ENCODE measurements at regions not wholly inside any gene's neighbourhood (a gene's known extent, or its start where the extent isn't known, plus 50 kb on each side); places are given as distances from the start of the nearest gene placed in this dataset.

DNA sequence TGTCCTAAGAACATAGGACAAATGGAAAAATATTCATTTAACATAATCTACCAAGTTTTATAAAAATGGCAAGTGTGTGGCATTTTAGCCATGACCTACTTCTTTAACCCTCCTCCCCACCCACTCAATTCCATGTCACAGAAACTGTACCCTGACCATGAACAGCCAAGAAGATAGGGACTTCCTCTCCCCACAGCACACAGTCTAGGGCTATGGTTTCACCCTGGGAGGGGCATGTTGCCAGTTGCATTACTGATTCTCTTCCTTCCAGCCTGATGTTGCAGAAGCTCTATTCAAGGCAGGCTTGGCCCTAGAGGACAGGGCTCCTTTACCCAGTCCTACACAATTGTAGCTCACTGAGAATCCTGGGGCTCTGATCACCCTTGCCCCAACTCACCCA is 153.6 kb upstream of the KLF7 start:
- no peaks in the 10 kb centered on the region for H3K4me1 ChIP-seq
- no peaks in the 10 kb centered on the region for H3K9me3 ChIP-seq
- no peak overlapping the region for H3K27ac ChIP-seq
- H3K27me3 ChIP-seq = no peaks in the 10 kb centered on the region
- no peak overlapping the region for H3K4me3 ChIP-seq
- TF ChIP-seq POLR2AphosphoS5 (IDR thresholded peaks at IDR 0.05) = no peak
- no peak for TF ChIP-seq POLR2A (IDR thresholded peaks at IDR 0.05)
- TF ChIP-seq, protein P1, sequence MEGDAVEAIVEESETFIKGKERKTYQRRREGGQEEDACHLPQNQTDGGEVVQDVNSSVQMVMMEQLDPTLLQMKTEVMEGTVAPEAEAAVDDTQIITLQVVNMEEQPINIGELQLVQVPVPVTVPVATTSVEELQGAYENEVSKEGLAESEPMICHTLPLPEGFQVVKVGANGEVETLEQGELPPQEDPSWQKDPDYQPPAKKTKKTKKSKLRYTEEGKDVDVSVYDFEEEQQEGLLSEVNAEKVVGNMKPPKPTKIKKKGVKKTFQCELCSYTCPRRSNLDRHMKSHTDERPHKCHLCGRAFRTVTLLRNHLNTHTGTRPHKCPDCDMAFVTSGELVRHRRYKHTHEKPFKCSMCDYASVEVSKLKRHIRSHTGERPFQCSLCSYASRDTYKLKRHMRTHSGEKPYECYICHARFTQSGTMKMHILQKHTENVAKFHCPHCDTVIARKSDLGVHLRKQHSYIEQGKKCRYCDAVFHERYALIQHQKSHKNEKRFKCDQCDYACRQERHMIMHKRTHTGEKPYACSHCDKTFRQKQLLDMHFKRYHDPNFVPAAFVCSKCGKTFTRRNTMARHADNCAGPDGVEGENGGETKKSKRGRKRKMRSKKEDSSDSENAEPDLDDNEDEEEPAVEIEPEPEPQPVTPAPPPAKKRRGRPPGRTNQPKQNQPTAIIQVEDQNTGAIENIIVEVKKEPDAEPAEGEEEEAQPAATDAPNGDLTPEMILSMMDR (IDR thresholded peaks at IDR 0.05) = no peak
- intact Hi-C loops (cut with DNase I; ENCODE audit: low total_unique reads) = no loop called here
- no peak for DNase-seq (ENCODE audit: low spot score in 2 of 2)
- no peaks in the 10 kb centered on the region for H3K36me3 ChIP-seq

DNA sequence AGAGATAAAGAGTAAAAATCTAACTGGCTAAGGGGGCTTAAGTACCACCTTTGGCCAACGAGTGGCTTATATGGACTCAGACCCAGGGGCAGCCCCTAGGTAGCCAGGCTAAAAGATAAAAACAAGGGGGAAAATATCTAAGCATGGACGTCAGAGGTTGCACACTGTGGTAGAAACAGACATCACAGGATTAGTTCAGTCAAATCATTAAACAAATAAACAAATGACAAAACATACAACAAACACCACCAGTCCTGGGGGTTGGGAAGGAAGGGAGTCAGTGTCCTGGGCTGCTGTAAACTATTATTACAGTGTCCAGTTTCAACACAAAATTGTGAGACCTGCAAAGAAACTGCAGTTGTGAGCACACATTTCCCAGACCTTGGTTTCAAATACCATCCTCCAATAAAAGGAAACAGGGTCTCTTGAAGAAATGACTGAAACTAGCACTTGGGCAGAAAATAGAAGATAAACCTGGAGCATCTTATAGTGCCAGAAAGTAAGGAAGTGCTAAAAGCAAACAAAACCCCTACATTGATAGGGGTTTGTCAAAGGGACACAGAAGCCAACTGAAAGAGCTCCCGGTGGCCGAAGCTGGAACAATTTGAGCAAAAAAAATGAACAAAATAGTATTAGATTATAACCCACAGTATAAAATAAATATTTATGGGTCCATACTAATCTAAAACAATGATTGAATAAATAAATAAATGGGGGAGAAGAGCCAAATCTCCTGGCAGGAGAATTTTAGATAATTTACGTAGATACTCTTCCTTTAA is 154.8 kb upstream of the KLF7 start:
- H3K36me3 ChIP-seq = no peaks in the 10 kb centered on the region
- H3K27ac ChIP-seq = no peak overlapping the region
- TF ChIP-seq POLR2A (IDR thresholded peaks at IDR 0.05) = no peak
- no peaks in the 10 kb centered on the region for H3K4me1 ChIP-seq
- no peaks in the 10 kb centered on the region for H3K27me3 ChIP-seq
- intact Hi-C loops (cut with DNase I; ENCODE audit: low total_unique reads) = no loop called here
- H3K4me3 ChIP-seq = no peak overlapping the region
- H3K9me3 ChIP-seq = no peaks in the 10 kb centered on the region
- DNase-seq (ENCODE audit: low spot score in 2 of 2) = no peak

DNA sequence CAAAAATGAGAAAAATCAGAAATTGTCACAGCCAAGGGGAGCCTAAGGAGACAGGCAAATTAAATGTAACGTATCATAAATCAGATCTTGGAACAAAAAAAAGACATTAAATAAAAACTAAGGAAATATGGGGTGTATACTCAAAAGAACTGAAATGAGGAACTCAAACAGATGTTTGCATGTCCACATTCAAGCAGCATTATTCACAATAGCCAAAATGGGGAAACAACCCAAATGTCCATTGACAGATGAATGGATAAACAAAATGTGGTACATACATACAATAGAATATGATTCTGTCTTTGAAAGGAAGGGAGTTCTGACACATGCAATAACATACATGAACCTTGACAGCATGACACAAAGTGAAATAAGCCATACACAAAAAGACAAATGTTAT is 155.8 kb upstream of the KLF7 start:
- intact Hi-C loops (cut with DNase I; ENCODE audit: low total_unique reads) = no loop called here

DNA sequence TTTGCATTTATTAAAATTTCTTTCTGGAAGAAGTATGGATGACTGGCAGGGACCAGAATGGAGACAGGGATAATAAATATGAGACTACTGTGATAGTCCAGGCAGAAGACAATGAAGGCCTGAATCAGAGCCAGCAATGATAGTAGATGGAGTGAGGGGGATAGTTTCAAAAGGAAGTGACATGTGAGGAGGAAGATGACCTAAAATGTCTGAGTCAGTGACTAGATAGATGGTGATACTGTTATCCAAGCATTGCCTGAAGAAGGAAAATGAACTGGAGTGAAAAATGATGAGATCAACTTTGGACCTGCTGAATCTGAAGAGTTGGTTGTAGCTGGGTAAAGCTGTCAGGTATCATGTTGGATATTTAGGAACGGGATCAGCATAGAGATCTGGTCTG is 158.3 kb upstream of the KLF7 start:
- no peaks in the 10 kb centered on the region for H3K27me3 ChIP-seq
- no peak for TF ChIP-seq POLR2AphosphoS5 (IDR thresholded peaks at IDR 0.05)
- TF ChIP-seq POLR2A (IDR thresholded peaks at IDR 0.05) = no peak
- TF ChIP-seq, protein P1 (IDR thresholded peaks at IDR 0.05) = no peak
- H3K36me3 ChIP-seq = no peaks in the 10 kb centered on the region
- intact Hi-C loops (cut with DNase I; ENCODE audit: low total_unique reads) = no loop called here
- DNase-seq (ENCODE audit: low spot score in 2 of 2) = no peak
- no peak overlapping the region for H3K27ac ChIP-seq
- no peaks in the 10 kb centered on the region for H3K4me1 ChIP-seq
- H3K9me3 ChIP-seq = no peaks in the 10 kb centered on the region
- H3K4me3 ChIP-seq = no peak overlapping the region

More for the DNA sequence above, 155.8 kb upstream of the KLF7 start:
- H3K4me1 ChIP-seq = no peaks in the 10 kb centered on the region
- H3K9me3 ChIP-seq = no peaks in the 10 kb centered on the region
- H3K27ac ChIP-seq = no peak overlapping the region
- TF ChIP-seq, protein P1 (IDR thresholded peaks at IDR 0.05) = no peak
- no peak for TF ChIP-seq POLR2AphosphoS5 (IDR thresholded peaks at IDR 0.05)
- TF ChIP-seq POLR2A (IDR thresholded peaks at IDR 0.05) = no peak
- H3K4me3 ChIP-seq = no peak overlapping the region
- no peak for DNase-seq (ENCODE audit: low spot score in 2 of 2)
- no peaks in the 10 kb centered on the region for H3K27me3 ChIP-seq
- no peaks in the 10 kb centered on the region for H3K36me3 ChIP-seq

DNA sequence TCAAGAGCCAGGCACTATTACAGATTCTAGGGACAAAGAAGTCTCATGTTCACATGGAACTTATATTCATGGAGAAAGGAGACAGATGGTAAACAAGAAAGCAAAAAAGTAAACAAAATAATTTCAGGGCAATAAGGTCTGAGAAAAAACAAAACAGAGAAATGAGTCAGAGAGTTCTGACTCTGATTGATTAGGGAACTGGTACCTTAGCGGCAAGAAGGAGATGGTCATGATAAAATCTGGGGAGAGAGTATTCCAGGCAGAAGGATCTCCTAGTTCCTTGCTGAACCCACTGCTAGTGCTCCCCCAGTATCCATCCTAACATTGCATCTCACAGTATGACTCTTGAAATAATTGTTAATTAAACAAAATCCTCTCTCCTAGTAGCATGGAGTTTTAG is 161.8 kb upstream of the KLF7 start:
- Histone ChIP-seq H3K4me1 (no peaks in the 10 kb centered on the region), H3K27ac (no peak overlapping the region), H3K4me3 (no peak overlapping the region), H3K27me3 (no peaks in the 10 kb centered on the region), H3K36me3 (no peaks in the 10 kb centered on the region), H3K9me3 (no peaks in the 10 kb centered on the region)
- no peak for DNase-seq (ENCODE audit: low spot score in 2 of 2)
- intact Hi-C loops (cut with DNase I; ENCODE audit: low total_unique reads) = no loop called here
- TF ChIP-seq POLR2AphosphoS5 (IDR thresholded peaks at IDR 0.05) = no peak

DNA sequence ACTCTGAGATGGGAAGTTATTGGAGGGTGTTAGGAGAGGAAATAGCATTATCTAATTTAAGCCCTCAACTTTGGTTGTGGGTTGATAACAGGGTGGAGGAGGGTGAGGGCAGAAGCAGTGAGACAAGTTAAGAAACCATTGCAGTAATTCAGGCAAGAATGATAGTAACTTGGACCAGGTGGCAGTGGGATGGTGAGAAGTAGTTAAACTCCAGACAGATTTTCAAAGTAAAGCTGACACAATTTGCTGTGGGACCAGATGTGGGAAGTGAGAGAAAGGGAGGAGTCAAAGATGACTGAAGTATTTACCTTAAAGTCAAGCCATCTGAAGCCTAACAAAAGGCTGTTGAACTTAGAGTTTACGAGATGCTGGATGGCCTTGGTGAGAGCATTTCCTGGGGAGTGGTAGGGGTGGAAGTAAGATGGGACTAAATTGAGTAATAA is 163.2 kb upstream of the KLF7 start:
- Histone ChIP-seq H3K4me3 (no peak overlapping the region), H3K4me1 (no peaks in the 10 kb centered on the region), H3K36me3 (no peaks in the 10 kb centered on the region), H3K27ac (no peak overlapping the region), H3K9me3 (no peaks in the 10 kb centered on the region), H3K27me3 (no peaks in the 10 kb centered on the region)
- no peak for TF ChIP-seq POLR2A (IDR thresholded peaks at IDR 0.05)
- TF ChIP-seq, protein P1 (IDR thresholded peaks at IDR 0.05) = no peak
- no peak for TF ChIP-seq POLR2AphosphoS5 (IDR thresholded peaks at IDR 0.05)
- intact Hi-C loops (cut with DNase I; ENCODE audit: low total_unique reads) = no loop called here
- DNase-seq (ENCODE audit: low spot score in 2 of 2) = no peak

All from breast epithelium (tissue), 4 donors.